GM20431 (cell line): ENCODE measurements at regions not wholly inside any gene's neighbourhood (a gene's known extent, or its start where the extent isn't known, plus 50 kb on each side); places are given as distances from the start of the nearest gene placed in this dataset.

Experiments
- in situ Hi-C: fragments of 300-500 bp; cut with MseI, MboI; formaldehyde crosslinking; loops from one replicate; pipeline ENCODE4 v1.15.0; 2020; ENCODE audit warnings: low sequenced_read_pairs; ENCODE audit not compliant: unreplicated experiment

- in situ Hi-C loops = no loop called here
Observed at GRCh38 chr19:27676877-27677276, 1536.1 kb downstream of the UQCRFS1 start.

- in situ Hi-C loops = no loop called here
Observed at GRCh38 chr19:27676334-27676733, 1536.6 kb downstream of the UQCRFS1 start.

GRCh38 chr19:27675771-27676170 is 1537.2 kb downstream of the UQCRFS1 start:
- in situ Hi-C loops = no loop called here

- in situ Hi-C loops = no loop called here
Observed at GRCh38 chr19:27674701-27675100, 1538.2 kb downstream of the UQCRFS1 start.

GRCh38 chr19:27673986-27674385 is 1539.0 kb downstream of the UQCRFS1 start:
- in situ Hi-C loops = no loop called here

GRCh38 chr19:27672309-27673047 is 1540.5 kb downstream of the UQCRFS1 start:
- in situ Hi-C loops = no loop called here

- in situ Hi-C loops = no loop called here
Observed at GRCh38 chr19:27671876-27672275, 1541.1 kb downstream of the UQCRFS1 start.

GRCh38 chr19:27660428-27660827 is 1552.5 kb downstream of the UQCRFS1 start:
- in situ Hi-C loops = no loop called here

GRCh38 chr19:27657271-27658051 is 1555.5 kb downstream of the UQCRFS1 start:
- in situ Hi-C loops = no loop called here

- in situ Hi-C loops = no loop called here
Observed at GRCh38 chr19:27654266-27654990, 1558.5 kb downstream of the UQCRFS1 start.

- in situ Hi-C loops = no loop called here
Observed at GRCh38 chr19:27652796-27653195, 1560.2 kb downstream of the UQCRFS1 start.

GRCh38 chr19:27652281-27652680 is 1560.7 kb downstream of the UQCRFS1 start:
- in situ Hi-C loops = no loop called here

GRCh38 chr19:27647423-27647822 is 1565.5 kb downstream of the UQCRFS1 start:
- in situ Hi-C loops = no loop called here

- in situ Hi-C loops = no loop called here
Observed at GRCh38 chr19:27635401-27635800, 1577.5 kb downstream of the UQCRFS1 start.

- in situ Hi-C loops = no loop called here
Observed at GRCh38 chr19:27618006-27618405, 1594.9 kb downstream of the UQCRFS1 start.

GRCh38 chr19:27580906-27581305 is 1632.0 kb downstream of the UQCRFS1 start:
- in situ Hi-C loops = no loop called here
